Endodermal cell (in vitro differentiated cells): ENCODE measurements at regions not wholly inside any gene's neighbourhood (a gene's known extent, or its start where the extent isn't known, plus 50 kb on each side); places are given as distances from the start of the nearest gene placed in this dataset.
A peak's percentile ranks its signal among the peaks of the same experiment; 100 is the strongest.
"Not testable (repeated sequence)": the region's sequence is repeated elsewhere in the genome, so short reads cannot be mapped to it uniquely, and the experiment has no call there.

Experiments
- DNase-seq: peaks from one replicate; pipeline ENCODE4 v3.0.0-alpha.2; 2017
- H3K27ac ChIP-seq: 2 replicates; pipeline ENCODE4 v1.5.1; 2013; ENCODE audit warnings: mild to moderate bottlenecking, low read depth, low read length, moderate library complexity
- H3K27me3 ChIP-seq: 2 replicates; pipeline ENCODE4 v1.6.1; 2013; ENCODE audit warnings: mild to moderate bottlenecking, low read length, moderate library complexity; ENCODE audit not compliant: insufficient read depth, control insufficient read depth, poor library complexity, severe bottlenecking
- H3K36me3 ChIP-seq: 2 replicates; pipeline ENCODE4 v1.7.0; 2013; ENCODE audit warnings: mild to moderate bottlenecking, low read length, moderate library complexity; ENCODE audit not compliant: control insufficient read depth, insufficient read depth
- H3K4me1 ChIP-seq: one replicate; pipeline ENCODE4 v1.7.0; 2013; ENCODE audit warnings: low read length; ENCODE audit not compliant: control insufficient read depth, insufficient read depth
- H3K4me3 ChIP-seq: 2 replicates; pipeline ENCODE4 v1.5.1; 2013; ENCODE audit warnings: mild to moderate bottlenecking, low read length, moderate library complexity
- H3K9ac ChIP-seq: 2 replicates; pipeline ENCODE4 v1.6.1; 2013; ENCODE audit warnings: mild to moderate bottlenecking, low read length, moderate library complexity; ENCODE audit not compliant: poor library complexity, severe bottlenecking; ENCODE audit errors: extremely low read depth
- H3K9me3 ChIP-seq: 2 replicates; pipeline ENCODE4 v1.6.1; 2013; ENCODE audit warnings: mild to moderate bottlenecking, low read length, moderate library complexity; ENCODE audit not compliant: control insufficient read depth
- H3K27ac Mint-ChIP-seq: 2 replicates; pipeline ENCODE4 v1.8.0; 2020; ENCODE audit warnings: mixed read lengths
- H3K27me3 Mint-ChIP-seq: 2 replicates; pipeline ENCODE4 v1.8.0; 2021; ENCODE audit warnings: mild to moderate bottlenecking, mixed read lengths; ENCODE audit not compliant: insufficient read depth
- H3K36me3 Mint-ChIP-seq: 2 replicates; pipeline ENCODE4 v1.8.0; 2020; ENCODE audit warnings: low read depth, mixed read lengths
- H3K4me1 Mint-ChIP-seq: 2 replicates; pipeline ENCODE4 v1.8.0; 2020; ENCODE audit warnings: mixed read lengths
- H3K4me3 Mint-ChIP-seq: 2 replicates; pipeline ENCODE4 v1.8.0; 2020; ENCODE audit warnings: mild to moderate bottlenecking, moderate library complexity, mixed read lengths
- H3K9me3 Mint-ChIP-seq: 2 replicates; pipeline ENCODE4 v1.8.0; 2020; ENCODE audit warnings: mild to moderate bottlenecking, mixed read lengths
- CTCF ChIP-seq: fragments of 200-600 bp; sonication (generic); conservative IDR thresholded peaks from 2 replicates; pipeline ENCODE4 v1.5.0; 2021; ENCODE audit warnings: antibody characterized with exemption, mild to moderate bottlenecking
- WGBS, 2 experiments: methylation state at CpG; one replicate each; pipeline versions ENCODE4 v1.1.5 to v1.1.7; 2013; ENCODE audit warnings: missing lambda C conversion rate in 2 of 2, mixed read lengths in 1 of 2; ENCODE audit not compliant: insufficient coverage in 1 of 2, insufficient read length in 1 of 2; 5-methylcytosine and 5-hydroxymethylcytosine counted together

GRCh38 chr5:86709157-86709881 is 91.6 kb downstream of the COX7C start:
- Histone ChIP-seq H3K27me3 (no peaks in the 10 kb centered on the region), H3K27ac (no peak overlapping the region), H3K9me3 (no peaks in the 10 kb centered on the region), H3K4me1 (no peaks in the 10 kb centered on the region), H3K36me3 (no peaks in the 10 kb centered on the region), H3K9ac (no peak overlapping the region), H3K4me3 (no peak overlapping the region)
- H3K9me3 Mint-ChIP-seq = no peaks in the 10 kb centered on the region
- H3K27me3 Mint-ChIP-seq = no peaks in the 10 kb centered on the region
- TF ChIP-seq CTCF = no peak
- H3K36me3 Mint-ChIP-seq = no peaks in the 10 kb centered on the region
- 83% methylated on average over 1 of the region's 1 CpG; no CpG with 5 or more reads in 1 of the 2 experiments for WGBS, 2 experiments
- no peak overlapping the region for H3K4me3 Mint-ChIP-seq
- no peaks in the 10 kb centered on the region for H3K4me1 Mint-ChIP-seq
- H3K27ac Mint-ChIP-seq = no peak overlapping the region
- no peak for DNase-seq

- Histone ChIP-seq H3K27ac (no peak overlapping the region), H3K27me3 (no peaks in the 10 kb centered on the region), H3K36me3 (no peaks in the 10 kb centered on the region), H3K4me3 (no peak overlapping the region), H3K9ac (no peak overlapping the region), H3K4me1 (no peaks in the 10 kb centered on the region), H3K9me3 (no peaks in the 10 kb centered on the region)
- peak; percentile 63 for DNase-seq
- WGBS, 2 experiments = 56 to 88% methylated on average over 1 to 2 of the region's 2 CpGs
- Mint-ChIP-seq H3K36me3 (no peaks in the 10 kb centered on the region), H3K9me3 (no peaks in the 10 kb centered on the region), H3K4me3 (no peak overlapping the region), H3K27me3 (no peaks in the 10 kb centered on the region), H3K4me1 (peaks cover 10% of the 10 kb centered on the region), H3K27ac (no peak overlapping the region)
- no peak for TF ChIP-seq CTCF
Measured at GRCh38 chr5:86716121-86716520, 98.4 kb downstream of the COX7C start.

GRCh38 chr5:86731319-86732117 is 113.8 kb downstream of the COX7C start:
- H3K4me1 ChIP-seq, H3K27me3 Mint-ChIP-seq, H3K27ac ChIP-seq, H3K4me1 Mint-ChIP-seq, H3K4me3 ChIP-seq, DNase-seq, H3K27ac Mint-ChIP-seq, H3K9ac ChIP-seq, H3K36me3 Mint-ChIP-seq, H3K36me3 ChIP-seq, H3K4me3 Mint-ChIP-seq, H3K9me3 ChIP-seq, H3K27me3 ChIP-seq: not testable (repeated sequence)
- WGBS, 2 experiments = 94 to 97% methylated on average over 9 to 20 of the region's 20 CpGs
- H3K9me3 Mint-ChIP-seq = peaks cover 18% of the 10 kb centered on the region
